ENCODE measurements at regions not wholly inside any gene's neighbourhood (a gene's known extent, or its start where the extent isn't known, plus 50 kb on each side); places are given as distances from the start of the nearest gene placed in this dataset.
"Not testable (repeated sequence)": the region's sequence is repeated elsewhere in the genome, so short reads cannot be mapped to it uniquely, and the experiment has no call there.

- not testable (repeated sequence) for TF ChIP-seq CTCF (IDR thresholded peaks at IDR 0.05; ENCODE audit: poor library complexity, severe bottlenecking); EZH2 (IDR thresholded peaks at IDR 0.05; ENCODE audit: borderline replicate concordance, insufficient read depth, low read length, poor library complexity, severe bottlenecking); POLR2AphosphoS5 (IDR thresholded peaks at IDR 0.05); SMC3 (conservative IDR thresholded peaks at IDR 0.05; ENCODE audit: poor library complexity); EP300 (conservative IDR thresholded peaks at IDR 0.05; ENCODE audit: poor library complexity, severe bottlenecking); RAD21 (conservative IDR thresholded peaks at IDR 0.05); REST (IDR thresholded peaks at IDR 0.05; ENCODE audit: borderline replicate concordance); TAF1 (IDR thresholded peaks at IDR 0.05; ENCODE audit: low read depth); MXI1 (conservative IDR thresholded peaks at IDR 0.05; ENCODE audit: poor library complexity, severe bottlenecking)
These were observed 193.6 kb downstream of the MREG start for GRCh38 chr2:215819713-215820112.

Data from neural cell (in vitro differentiated cells).